ENCODE measurements at regions not wholly inside any gene's neighbourhood (a gene's known extent, or its start where the extent isn't known, plus 50 kb on each side); places are given as distances from the start of the nearest gene placed in this dataset.

DNA sequence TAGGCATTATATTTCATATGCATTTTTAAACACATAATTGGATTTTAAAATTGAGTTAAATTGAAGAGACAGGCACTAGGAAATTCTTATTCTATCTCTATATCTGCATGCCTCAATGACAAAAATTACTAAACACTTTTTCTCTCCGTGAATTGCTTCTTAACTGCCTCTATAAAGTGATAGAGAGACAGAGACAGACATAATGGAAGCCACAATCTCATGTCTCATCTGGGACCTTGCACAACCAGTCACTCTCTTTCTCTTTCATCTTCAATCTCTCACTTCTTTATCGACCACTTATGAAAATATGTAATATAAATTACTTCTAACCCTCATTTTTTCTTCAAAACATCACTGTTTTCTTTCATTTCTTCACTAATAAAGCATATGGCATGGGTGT lies 238.9 kb upstream of the ZNF804A start:
- BruUV-seq (replicated peaks): no TSS peak
- no peaks in the 10 kb centered on the region for H3K27me3 ChIP-seq (ENCODE audit: insufficient read depth, low read length)
- H3K9me3 ChIP-seq (ENCODE audit: control insufficient read depth in 1 of 2, insufficient read depth in 1 of 2, low read depth in 1 of 2, low read length in 2 of 2): no peaks in the 10 kb centered on the region
- H3K4me3 ChIP-seq (replicated peaks in 1 of 2; ENCODE audit: low read depth in 1 of 2, low read length in 2 of 2): no peak overlapping the region
- ATAC-seq (no peak), DNase-seq (ENCODE audit: low read depth, low spot score) (no peak)
- no peaks in the 10 kb centered on the region for H4K20me1 ChIP-seq (ENCODE audit: insufficient read depth)
- intact Hi-C loops (cut with micrococcal nuclease): no loop called here
- H3K27ac ChIP-seq (ENCODE audit: low read depth, low read length): no peak overlapping the region
- no peaks in the 10 kb centered on the region for H3K79me2 ChIP-seq (ENCODE audit: insufficient read depth, low read length)
- H3K9me2 ChIP-seq (ENCODE audit: insufficient read depth): no peaks in the 10 kb centered on the region
- ChIA-PET RAD21 (ENCODE audit: low non-redundant PET in 1 of 2, low total read pairs in 2 of 2, uncharacterized antibody in 2 of 2, unreplicated experiment in 2 of 2) (no interaction called here), POLR2A (no interaction called here), CTCF (no interaction called here)
- H3K9ac ChIP-seq (ENCODE audit: low read length): no peak overlapping the region
- no peaks in the 10 kb centered on the region for H3K36me3 ChIP-seq (ENCODE audit: control insufficient read depth in 1 of 2, insufficient read depth in 2 of 2, low read length in 2 of 2)
- TF ChIP-seq ZFX (IDR thresholded peaks at IDR 0.05): no peak
- TF ChIP-seq, protein P1, sequence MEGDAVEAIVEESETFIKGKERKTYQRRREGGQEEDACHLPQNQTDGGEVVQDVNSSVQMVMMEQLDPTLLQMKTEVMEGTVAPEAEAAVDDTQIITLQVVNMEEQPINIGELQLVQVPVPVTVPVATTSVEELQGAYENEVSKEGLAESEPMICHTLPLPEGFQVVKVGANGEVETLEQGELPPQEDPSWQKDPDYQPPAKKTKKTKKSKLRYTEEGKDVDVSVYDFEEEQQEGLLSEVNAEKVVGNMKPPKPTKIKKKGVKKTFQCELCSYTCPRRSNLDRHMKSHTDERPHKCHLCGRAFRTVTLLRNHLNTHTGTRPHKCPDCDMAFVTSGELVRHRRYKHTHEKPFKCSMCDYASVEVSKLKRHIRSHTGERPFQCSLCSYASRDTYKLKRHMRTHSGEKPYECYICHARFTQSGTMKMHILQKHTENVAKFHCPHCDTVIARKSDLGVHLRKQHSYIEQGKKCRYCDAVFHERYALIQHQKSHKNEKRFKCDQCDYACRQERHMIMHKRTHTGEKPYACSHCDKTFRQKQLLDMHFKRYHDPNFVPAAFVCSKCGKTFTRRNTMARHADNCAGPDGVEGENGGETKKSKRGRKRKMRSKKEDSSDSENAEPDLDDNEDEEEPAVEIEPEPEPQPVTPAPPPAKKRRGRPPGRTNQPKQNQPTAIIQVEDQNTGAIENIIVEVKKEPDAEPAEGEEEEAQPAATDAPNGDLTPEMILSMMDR (IDR thresholded peaks at IDR 0.05 in 2 of 3, conservative IDR thresholded peaks at IDR 0.05 in 1 of 3; ENCODE audit: borderline replicate concordance in 1 of 3, insufficient read depth in 1 of 3, low read depth in 2 of 3, low read length in 2 of 3): no peak
- no peak for TF ChIP-seq YY1 (IDR thresholded peaks at IDR 0.05; ENCODE audit: extremely low read depth, insufficient replicate concordance, low read depth, low read length)
- TF ChIP-seq JUND (IDR thresholded peaks at IDR 0.05): no peak
- TF ChIP-seq CBX3 (IDR thresholded peaks at IDR 0.05; ENCODE audit: low read depth): no peak
- no peak for TF ChIP-seq RAD21 (IDR thresholded peaks at IDR 0.05; ENCODE audit: low read depth)
- no peak for TF ChIP-seq POLR2AphosphoS5 (IDR thresholded peaks at IDR 0.05; ENCODE audit: low read depth, low read length)
- TF ChIP-seq REST (IDR thresholded peaks at IDR 0.05; ENCODE audit: low read depth): no peak
- TF ChIP-seq CEBPB (IDR thresholded peaks at IDR 0.05; ENCODE audit: low read depth): no peak
- TF ChIP-seq FOSL1 (IDR thresholded peaks at IDR 0.05; ENCODE audit: low read depth): no peak
- no peak for TF ChIP-seq ATF3 (IDR thresholded peaks at IDR 0.05)
- no peak for TF ChIP-seq ZNF274 (IDR thresholded peaks at IDR 0.05; ENCODE audit: low read depth, low read length)
- TF ChIP-seq ELF1 (IDR thresholded peaks at IDR 0.05; ENCODE audit: borderline replicate concordance, low read depth): no peak
- no peak for TF ChIP-seq MAX (IDR thresholded peaks at IDR 0.05)
- TF ChIP-seq SRF (IDR thresholded peaks at IDR 0.05; ENCODE audit: low read depth): no peak
- TF ChIP-seq EGR1 (IDR thresholded peaks at IDR 0.05; ENCODE audit: low read depth): no peak
- TF ChIP-seq SP1 (IDR thresholded peaks at IDR 0.05; ENCODE audit: low read depth): no peak
- no peak for TF ChIP-seq ZBTB33 (IDR thresholded peaks at IDR 0.05; ENCODE audit: extremely low read depth, insufficient replicate concordance, low read length)
- H2AFZ ChIP-seq (ENCODE audit: low read depth, low read length, poor library complexity, severe bottlenecking): no peak overlapping the region
- H3K4me2 ChIP-seq (ENCODE audit: low read length): no peak overlapping the region
- no peaks in the 10 kb centered on the region for H3K4me1 ChIP-seq (ENCODE audit: control insufficient read depth in 1 of 2, insufficient read depth in 2 of 2, low read length in 2 of 2)
